NB4 (cell line): ENCODE measurements at regions not wholly inside any gene's neighbourhood (a gene's known extent, or its start where the extent isn't known, plus 50 kb on each side); places are given as distances from the start of the nearest gene placed in this dataset.

Experiments
- CTCF ChIP-seq: IDR thresholded peaks from one replicate; pipeline ENCODE4 v1.5.1; 2012; ENCODE audit warnings: low read depth, low read length
- POLR2A ChIP-seq: IDR thresholded peaks from 2 replicates; pipeline ENCODE4 v1.6.1; 2011; ENCODE audit warnings: mild to moderate bottlenecking; ENCODE audit not compliant: insufficient read length; ENCODE audit errors: extremely low read depth

DNA sequence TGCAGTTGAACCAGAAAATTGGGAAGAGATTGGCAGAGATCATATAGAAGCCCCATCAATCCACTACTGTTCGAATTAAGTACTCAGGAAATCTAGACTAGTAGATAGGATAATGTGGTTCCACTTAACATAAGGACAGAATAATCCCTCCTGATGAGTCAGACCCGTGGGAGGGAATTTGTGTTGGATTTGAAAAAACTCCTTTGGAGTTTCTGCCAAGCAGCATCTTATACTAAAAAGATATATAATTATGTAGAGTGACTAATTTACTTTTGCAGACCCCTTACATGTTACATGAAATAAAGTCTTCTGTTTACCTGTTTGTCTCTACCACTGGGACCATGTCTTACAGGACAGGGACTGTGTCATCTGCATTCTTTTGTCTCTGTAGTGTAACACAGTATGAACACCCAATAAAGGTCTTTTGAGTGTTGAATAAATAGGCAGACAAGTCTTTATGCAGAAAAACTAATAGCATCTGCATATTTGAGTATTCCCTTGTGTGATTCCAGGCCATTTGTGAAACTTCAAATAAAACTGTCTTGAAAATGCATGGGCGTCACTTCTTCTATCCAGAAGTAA is 122.6 kb upstream of the DNAJC10 start:
- TF ChIP-seq CTCF (no peak), POLR2A (no peak)
